GM19452 (cell line): ENCODE measurements at regions not wholly inside any gene's neighbourhood (a gene's known extent, or its start where the extent isn't known, plus 50 kb on each side); places are given as distances from the start of the nearest gene placed in this dataset.

Experiments used
- ATAC-seq: cut with Tn5 transposase; IDR thresholded peaks from one replicate; pipeline ENCODE4 v1.9.1; 2021; ENCODE audit not compliant: unreplicated experiment

DNA sequence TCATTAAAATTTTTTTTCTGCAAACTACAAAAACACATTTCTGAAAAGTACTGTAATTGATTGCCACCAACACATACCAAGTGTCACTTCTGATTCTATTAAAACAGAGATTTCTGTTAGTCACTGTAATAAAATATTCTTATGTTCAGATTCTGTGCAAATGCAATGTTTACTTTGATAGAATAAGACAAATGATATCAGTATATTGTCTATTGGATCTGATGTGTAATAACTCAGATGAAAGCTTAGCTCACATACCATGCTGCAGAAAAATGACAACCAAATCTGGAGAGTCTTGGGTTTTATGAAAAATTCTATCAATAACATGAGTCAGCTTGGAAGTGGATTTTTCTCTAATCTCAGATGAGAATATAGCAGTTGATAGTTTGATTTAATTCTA, 963.8 kb upstream of the B3GALT2 start:
- ATAC-seq = no peak

DNA sequence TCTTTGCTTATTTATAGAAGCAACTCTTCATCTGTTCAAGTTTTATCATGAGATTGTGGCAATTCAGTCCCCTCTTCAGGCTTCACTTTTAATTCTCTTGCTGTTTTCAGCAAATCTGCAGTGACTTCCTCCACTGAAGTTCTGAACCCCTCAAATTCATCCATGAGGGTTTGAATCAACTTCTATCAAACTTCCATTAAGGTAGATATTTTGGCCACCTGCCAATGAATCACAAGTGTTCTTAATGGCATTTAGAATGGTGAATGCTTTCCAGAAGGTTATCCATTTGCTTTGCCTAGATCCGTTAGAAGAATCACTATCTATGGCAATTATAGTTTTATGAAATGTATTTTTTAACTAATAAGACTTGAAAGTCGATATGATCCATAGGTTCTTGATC, 946.7 kb upstream of the B3GALT2 start:
- no peak for ATAC-seq

DNA sequence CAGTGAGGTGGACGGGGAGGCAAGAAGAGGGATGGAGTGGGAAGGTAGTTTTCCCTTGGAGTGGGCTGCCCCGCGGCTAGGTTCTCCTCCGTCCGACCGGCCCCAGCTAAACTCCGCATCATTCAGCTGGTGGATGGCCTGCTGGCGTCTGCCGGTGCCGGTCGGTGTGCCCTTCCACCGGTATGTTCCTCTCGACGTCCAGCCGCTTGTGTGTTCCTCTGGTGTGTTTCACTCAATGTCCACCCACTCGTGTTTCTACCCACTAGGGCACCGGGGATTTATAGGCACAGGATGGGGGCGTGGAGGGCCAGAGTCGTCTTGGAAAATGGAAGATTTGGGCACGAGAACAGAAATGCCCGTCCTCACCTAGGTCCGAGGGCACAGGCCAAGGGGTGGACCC, 931.7 kb upstream of the B3GALT2 start:
- no peak for ATAC-seq

DNA sequence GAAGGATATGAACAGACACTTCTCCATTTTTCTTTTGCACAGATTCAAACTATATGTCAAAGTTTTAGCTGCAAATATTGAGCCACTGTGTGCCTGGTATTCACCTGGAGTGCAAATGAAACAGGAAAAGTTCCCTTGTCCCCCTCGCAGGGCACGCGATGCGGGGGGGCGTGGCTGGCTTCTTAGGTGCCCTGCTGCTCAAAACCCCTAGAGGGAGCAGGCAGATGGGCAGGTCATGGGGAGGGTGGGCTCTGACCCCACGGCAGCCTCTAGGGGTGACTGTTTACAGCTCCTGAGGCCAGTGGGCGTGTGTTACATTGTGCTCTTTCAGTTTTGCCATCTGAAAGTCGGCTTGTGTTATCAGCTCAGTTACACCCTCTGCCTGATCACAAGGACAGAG, 931.2 kb upstream of the B3GALT2 start:
- no peak for ATAC-seq

DNA sequence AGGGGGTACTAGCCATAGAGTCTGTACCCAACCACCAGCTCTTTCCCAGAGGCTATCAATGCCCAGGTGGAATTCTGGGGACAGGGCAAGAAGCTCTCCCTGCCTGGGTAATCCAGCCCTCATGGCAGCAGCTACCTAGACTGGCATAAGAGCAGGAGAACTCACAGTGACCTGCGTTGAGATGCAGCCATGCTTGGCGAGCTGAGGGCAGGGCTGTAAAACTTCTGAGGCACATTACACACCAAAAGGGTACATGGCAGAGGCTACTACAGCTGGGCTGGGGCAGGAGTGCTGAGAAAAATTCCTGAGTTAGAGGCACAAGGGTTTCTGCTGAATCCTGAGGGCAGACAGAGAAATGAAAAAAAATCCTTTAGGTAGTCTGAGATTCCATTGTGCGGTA, 927.9 kb upstream of the B3GALT2 start:
- ATAC-seq = no peak

DNA sequence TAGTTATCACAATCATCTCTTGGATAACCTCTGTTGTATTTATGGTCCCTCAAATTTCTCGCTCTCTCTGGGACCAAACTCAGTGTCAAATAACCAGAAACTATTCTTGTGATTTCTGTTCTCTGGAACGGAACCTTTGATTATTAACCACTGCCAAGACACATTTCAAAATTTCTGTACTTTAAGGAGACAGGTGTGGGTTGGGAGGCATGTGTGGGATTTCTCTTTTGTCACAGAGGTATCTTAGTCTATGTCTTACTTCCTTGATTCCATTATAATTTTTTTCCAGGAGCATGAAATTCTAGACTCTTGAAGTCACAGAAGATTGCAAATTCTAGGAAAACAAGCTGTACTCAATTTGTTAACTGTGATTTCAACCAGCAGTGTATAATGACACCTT, 919.0 kb upstream of the B3GALT2 start:
- ATAC-seq = no peak

DNA sequence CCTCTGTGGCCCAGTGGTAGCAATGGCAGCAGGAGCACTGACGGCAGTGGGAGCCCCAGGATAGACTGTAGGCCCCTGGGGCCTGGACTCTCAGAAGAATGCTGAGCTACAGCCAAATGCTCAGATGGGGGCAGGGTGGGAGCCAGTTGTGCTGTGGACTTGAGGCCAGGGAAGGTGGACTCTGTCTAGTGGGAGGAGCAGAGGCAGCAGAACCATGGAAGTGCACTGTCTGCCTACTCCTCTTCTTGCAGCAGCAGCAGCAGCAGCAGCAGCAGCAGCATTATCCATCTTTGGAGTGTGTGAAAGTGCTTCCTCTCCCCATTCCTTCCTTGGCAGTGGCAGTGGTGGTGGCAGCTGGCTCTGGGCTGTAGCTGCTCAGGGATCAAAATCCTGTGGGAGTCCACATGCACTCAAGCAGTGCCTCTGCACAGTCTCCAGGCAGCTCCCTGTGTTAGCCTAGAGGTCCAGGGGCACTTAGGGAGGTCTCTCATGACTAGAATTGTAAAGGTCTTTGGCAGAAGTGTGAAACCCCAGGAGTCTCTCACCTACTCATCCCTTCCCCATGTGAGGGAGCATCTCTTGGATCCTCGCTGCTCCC, 917.9 kb upstream of the B3GALT2 start:
- ATAC-seq = no peak

DNA sequence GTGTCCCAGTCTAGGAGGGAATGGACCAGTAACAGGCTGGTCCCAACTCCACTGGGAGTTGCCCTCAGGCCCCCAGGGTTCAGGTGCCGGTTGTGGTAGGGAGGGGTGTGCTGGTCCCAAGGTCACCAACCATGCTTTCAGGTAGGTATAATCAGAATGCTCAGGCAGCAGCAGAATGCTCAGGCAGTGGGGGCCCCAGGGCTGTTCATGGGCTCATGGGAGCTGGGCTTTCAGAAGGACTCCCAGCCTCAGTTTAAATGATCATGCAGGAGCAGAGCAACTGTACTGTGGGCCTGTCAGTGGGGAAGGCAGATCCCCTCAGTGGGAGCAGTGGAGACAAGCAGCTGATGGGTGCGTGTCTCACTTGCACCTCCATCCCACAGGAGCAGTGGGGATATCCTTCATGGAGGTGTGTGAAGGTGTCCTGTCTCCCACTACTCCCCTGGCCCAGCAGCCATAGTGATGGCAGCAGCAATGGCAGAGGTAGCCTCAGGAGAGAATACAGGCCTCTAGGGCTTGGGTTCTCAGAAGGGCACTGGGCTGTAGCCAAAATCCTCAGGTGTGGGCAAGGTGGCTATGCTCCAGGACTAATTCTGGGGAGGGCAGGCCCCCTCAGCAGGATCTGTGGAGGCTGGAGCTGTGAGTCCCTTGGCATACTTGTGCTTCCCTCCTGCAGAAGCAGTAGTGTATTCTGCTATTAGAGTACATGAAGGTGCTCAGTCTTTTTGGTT, 917.3 kb upstream of the B3GALT2 start:
- no peak for ATAC-seq

DNA sequence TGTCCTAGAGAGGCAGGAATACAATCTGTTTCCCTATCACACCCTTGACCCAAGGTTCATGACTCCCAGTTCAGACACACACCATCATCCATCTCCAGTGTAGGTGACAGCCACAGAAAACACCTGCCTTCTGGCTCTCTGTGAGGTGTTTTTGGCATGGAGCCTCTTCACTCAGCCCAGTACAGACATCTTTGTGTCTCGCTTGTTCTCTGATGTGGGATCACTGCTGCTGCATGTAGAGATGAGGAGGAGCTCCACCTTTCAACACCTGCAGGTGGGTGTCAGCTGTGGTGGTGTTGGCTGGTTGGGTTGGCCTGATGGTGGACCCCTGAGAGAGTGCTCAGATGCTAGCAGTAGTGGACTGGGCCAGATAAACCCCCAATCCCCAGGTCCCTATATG, 916.7 kb upstream of the B3GALT2 start:
- ATAC-seq = no peak

DNA sequence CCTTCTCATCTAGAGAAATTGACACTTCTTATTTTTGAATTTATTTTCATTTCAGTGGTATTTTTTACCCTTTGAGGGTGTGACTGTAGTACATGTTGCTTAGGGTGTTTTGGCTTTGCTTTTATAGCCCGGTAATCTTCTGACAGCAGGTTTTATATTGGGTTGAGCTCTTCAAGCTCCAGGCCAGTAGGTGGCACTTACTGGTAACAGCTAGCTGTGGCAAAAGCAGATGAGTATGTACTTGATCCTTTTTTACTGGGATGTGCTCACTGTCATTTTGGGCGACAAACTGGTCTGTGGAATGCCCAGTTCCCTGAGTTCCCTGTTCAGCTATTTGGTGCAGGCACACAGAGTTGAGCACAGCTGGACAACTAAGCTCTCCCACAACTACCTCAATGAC, 916.2 kb upstream of the B3GALT2 start:
- no peak for ATAC-seq

DNA sequence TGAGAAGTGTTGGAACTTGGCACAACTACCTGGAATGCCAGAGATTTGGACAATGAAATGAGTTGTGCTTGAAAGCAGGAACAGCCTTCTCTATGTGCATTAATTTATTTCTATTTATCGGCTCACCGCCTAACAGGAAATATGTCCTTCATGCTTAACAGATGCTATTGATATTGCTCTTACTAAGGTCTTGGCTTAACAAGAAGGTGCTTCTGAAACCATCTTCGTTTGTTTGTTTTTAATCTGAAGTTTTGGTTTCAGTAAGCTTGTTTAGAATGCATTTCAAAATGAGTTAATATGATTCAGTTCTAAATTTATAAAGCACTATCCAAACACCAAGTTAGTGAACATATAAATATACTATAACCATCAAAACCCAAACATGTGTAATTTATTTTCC, 898.3 kb upstream of the B3GALT2 start:
- no peak for ATAC-seq

DNA sequence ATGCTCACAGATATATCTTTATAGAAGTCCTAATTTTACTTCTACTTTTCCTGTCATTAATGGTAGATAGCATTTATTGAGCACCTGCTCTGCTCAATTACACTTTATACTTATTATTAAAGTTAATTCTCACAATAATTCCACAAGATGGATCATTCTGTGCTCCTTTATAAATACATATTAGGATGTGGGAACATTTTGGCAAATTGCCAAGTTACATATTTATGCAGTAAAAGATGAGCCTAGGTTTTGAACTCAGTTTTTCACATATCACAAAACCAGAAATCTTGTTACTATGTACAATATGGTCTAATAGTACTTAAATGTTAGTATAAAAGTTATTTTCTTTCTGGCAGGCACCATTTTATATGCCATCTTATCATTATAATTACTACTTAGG, 895.0 kb upstream of the B3GALT2 start:
- ATAC-seq = no peak

DNA sequence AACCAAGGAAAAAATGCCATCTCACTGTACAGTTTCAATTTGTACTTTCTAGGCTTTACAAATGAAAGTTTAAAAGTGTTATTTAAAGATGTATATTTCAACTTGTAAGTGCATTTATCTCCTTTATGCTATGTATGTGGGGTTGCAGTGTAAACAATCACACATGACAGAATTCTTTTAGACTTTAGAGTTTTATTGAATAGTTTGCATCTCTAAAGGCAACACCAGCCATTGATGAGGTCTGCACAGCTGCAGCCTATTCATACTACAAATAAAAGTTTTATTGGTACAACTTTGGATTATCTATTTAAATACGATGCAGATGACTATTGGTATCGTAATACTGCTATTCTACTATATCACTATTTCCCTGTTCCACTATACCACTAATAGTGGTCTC, 894.4 kb upstream of the B3GALT2 start:
- no peak for ATAC-seq

DNA sequence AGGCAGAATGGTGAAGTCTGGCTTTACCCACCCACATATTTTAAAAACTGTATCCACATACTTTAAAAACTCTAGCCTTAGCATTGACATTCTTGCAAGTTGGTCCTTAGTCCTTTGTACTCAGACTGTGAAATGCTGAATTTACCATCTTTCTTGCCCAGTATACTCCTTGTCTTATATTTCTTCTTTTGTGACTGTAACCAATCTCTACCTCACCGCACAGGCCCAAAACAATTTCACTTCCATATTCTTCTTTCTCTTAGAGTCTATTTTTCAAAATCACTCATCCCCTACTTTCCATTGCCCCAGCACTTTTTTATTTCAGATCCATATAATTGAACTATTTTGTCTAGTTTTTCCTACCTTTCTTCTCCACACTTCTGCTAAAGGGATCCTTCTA, 892.4 kb upstream of the B3GALT2 start:
- ATAC-seq = no peak

DNA sequence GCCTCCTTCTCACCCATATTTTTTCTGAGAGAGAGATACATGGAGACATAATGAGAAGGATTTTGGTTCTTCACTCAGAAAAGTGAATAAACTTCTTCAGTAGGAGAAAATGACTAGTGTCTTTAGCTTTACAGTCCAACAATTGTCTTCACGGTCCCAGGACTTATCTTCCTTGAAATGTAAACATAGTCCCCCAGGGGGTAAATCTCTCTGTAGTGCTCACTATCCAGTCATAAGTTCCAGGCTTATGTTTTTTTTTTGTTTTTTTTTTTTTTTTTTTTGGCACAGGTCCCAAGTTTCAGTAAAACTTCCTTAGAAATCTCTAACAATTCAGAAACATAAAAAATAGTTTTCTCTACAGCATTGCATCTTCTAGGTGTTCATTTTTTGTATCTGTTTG, 890.2 kb upstream of the B3GALT2 start:
- ATAC-seq = no peak

DNA sequence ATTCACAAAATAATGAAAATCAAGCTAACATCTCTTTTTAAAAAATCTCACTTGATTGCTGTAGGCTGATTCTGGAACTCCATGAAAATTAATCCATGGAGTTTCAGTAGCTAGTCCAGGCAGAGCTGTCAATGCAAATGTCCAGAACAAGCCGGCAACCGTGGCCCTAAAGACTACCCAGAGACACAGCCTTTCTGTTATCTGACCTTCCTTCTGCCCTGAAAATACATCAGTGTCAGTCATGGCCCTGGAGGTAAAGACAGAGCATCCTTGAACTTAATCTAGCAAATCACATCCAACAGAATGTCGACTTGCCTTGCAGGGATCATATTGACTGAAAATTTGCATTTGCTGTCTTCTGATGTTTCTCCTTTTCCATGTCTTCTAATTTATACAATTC, 887.4 kb upstream of the B3GALT2 start:
- no peak for ATAC-seq

DNA sequence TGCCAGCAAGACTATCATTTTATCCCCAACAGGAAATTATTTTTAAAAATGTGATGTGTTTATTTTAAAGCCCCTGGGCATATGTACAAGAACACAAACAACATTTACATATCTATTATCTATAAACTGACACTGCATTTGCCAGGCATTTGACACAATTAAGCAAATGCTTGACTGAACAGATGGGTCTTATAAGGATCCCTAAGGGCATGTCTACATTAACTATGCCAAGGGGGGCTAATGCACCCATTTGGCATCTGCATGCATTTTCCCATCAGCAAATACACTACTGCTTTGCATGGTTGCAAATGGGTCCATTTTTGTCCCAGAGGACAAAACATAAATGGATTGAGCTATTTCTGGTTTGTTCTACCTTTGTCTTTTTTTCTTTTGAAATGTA, 884.8 kb upstream of the B3GALT2 start:
- no peak for ATAC-seq

DNA sequence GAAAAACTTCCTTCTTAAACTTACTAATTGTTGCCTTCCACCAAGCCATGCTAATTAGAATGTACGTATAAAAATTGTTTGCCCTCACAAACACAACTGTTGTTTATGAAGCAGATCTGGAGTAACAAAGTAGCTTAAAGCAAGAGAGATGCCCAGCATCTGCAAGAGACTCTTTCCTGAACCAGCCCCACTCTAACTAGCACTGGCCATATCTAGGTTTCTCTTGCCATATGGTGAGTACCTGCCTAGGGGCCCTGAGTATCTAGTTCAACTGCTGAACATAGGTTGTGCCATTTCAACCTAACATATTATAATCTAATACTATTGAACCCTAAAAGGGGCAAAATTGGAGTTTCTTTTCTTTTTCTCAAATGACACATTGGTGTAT, 883.4 kb upstream of the B3GALT2 start:
- ATAC-seq = no peak

DNA sequence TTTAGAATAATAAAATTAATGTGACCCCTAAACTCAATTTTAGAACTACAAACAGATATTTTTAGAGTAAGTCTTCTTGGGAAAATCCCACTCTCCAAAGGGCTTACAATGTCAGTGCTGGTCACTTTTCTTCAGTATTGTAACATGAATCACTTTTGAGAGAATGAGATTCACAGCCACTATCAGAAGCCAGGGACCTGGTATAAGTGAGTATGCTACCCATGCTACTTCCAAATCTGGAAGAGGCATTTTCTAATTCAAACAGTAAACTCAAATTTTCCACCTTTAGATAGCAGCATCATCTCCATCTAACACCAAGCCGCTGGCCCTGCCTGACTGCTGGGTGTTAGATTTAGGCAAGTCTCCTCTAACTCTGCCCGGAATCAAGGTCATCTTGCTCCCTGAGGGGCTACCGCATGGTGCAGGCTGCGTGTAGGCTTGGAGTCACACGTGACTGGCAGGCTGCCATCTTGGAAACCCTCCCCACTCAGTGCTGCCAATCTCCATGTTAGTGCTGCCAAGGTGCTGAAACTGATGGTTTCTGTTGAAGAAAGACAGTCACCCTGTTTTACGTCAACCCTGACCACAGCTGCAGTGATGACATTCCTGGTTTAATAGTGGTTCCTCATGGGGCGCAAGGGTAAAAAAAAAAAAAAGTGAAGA, 882.9 kb upstream of the B3GALT2 start:
- ATAC-seq = no peak

DNA sequence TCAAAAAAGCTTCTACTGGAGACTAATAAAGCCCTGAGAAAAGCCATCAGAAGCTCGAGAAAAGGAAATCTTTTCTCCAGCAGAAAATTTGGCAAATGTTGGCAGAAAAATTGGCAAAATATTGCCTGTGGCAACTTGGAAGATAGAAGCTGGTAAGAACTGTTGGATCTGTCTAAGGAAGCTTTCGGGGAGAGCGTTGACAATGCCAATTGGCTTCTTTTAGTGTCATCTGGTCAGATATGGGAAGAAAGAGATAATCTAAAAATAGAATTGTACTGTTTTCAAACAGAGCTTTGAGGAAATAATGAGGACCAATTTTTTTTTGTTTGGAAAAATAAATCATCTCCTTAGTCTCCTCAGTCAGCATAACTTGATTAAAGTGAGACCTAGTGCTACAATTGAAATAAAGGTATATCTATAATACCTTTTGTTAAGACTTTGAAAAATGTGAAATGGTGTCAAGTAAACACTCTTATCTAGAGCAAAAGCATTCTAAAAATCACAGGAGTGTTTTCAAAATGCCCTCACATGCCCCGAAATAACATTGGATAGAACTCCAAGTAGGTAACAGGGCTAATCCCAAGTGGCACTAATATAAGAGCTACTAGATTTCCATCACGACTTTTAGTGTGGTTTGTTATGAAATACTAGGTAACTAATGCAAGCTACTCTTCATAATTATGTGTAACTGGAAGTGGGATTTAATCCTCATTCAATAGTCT, 882.2 kb upstream of the B3GALT2 start:
- ATAC-seq = no peak

DNA sequence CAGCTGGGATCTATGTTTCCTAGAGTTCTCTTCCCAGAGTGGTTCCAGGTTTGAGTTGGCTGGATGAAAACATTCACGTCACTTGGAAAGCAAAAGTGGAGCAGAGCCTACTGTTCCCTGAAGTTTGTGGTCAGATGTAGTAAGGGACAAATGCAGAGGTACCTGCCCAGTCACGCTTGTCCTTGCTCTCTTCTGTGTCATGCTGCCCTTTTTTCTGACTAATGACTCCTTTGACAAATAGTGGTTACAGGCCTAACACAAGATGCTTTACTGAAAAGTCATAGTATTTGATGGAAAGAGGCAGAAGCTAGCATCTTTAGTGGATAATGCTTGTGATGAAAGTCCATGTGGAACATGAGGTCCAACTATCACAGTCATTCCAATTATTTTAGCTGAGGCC, 881.4 kb upstream of the B3GALT2 start:
- ATAC-seq = no peak

DNA sequence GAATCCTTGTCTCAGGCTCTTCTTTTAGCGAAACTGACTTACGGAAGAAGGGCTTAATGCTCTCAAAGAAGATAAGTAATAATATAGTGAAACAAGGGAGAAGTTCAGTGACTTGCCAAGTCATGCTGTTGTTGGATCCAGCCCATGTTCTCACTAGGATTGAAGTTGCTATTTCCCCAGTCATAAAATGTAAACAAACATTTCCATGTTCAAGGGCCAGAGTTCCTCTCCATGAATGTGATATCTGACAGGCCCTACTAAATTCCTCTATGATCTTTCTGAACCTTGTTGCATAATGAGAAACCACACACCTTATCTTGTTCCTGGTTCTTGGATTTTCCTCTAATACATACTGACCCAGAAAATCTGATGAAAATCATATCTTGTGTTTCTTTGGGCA, 876.5 kb upstream of the B3GALT2 start:
- ATAC-seq = no peak
